PC-9 (cell line): ENCODE measurements at regions not wholly inside any gene's neighbourhood (a gene's known extent, or its start where the extent isn't known, plus 50 kb on each side); places are given as distances from the start of the nearest gene placed in this dataset.

Experiments used
- BruUV-seq: library from RNA; stranded (reverse); fragments of 400-500 nt; replicated peaks from 2 replicates; lab custom pipeline; 2021; lab: Mats Ljungman, UMichigan
- CTCF ChIA-PET: fragments of 300-600 bp; sonication (Branson Sonifier 250); formaldehyde crosslinking; loops from one replicate; lab custom pipeline; 2022; ENCODE audit warnings: antibody characterized with exemption; lab: Charles Lee
- POLR2A ChIA-PET: fragments of 300-600 bp; sonication (Branson Sonifier 250); formaldehyde crosslinking; loops from one replicate; lab custom pipeline; 2022; ENCODE audit warnings: antibody characterized with exemption; ENCODE audit not compliant: unreplicated experiment; lab: Charles Lee
- DNase-seq, 2 experiments: peaks; one replicate each; pipeline versions ENCODE4 v3.0.0 to v3.0.0-alpha.2; 2015 to 2022; ENCODE audit warnings: mixed read lengths in 1 of 2
- H2AFZ ChIP-seq: fragments of 200-600 bp; sonication (generic); 2 replicates; pipeline ENCODE4 v1.8.1; 2017; ENCODE audit warnings: antibody characterized with exemption
- H3F3A ChIP-seq: fragments of 200-600 bp; sonication (generic); 2 replicates; pipeline ENCODE4 v1.8.1; 2017; ENCODE audit warnings: antibody characterized with exemption, mild to moderate bottlenecking, low read depth; ENCODE audit not compliant: insufficient read depth
- H3K27ac ChIP-seq: fragments of 200-600 bp; sonication (generic); 2 replicates; pipeline ENCODE4 v1.6.1; 2016; ENCODE audit warnings: mixed run types
- H3K27me3 ChIP-seq: fragments of 200-600 bp; sonication (generic); 2 replicates; pipeline ENCODE4 v1.6.1; 2016; ENCODE audit warnings: low read depth, mixed run types; ENCODE audit not compliant: insufficient read depth
- H3K36me3 ChIP-seq: fragments of 200-600 bp; sonication (generic); 2 replicates; pipeline ENCODE4 v1.6.1; 2016; ENCODE audit warnings: low read depth, mixed run types
- H3K4me1 ChIP-seq: fragments of 200-600 bp; sonication (generic); replicated peaks from 2 replicates; pipeline ENCODE4 v1.6.1; 2016; ENCODE audit warnings: mixed run types; ENCODE audit not compliant: insufficient read depth
- H3K4me2 ChIP-seq: fragments of 200-600 bp; sonication (generic); 2 replicates; pipeline ENCODE4 v1.6.1; 2017; ENCODE audit warnings: mixed run types
- H3K4me3 ChIP-seq: fragments of 200-600 bp; sonication (generic); 2 replicates; pipeline ENCODE4 v1.6.1; 2016; ENCODE audit warnings: mixed run types
- H3K79me2 ChIP-seq: fragments of 200-600 bp; sonication (generic); 2 replicates; pipeline ENCODE4 v1.6.1; 2017; ENCODE audit warnings: low read depth, mixed run types
- H3K9me2 ChIP-seq: fragments of 200-600 bp; sonication (generic); 2 replicates; pipeline ENCODE4 v1.8.1; 2017; ENCODE audit warnings: mild to moderate bottlenecking; ENCODE audit not compliant: insufficient read depth
- H3K9me3 ChIP-seq: fragments of 200-600 bp; sonication (generic); 2 replicates; pipeline ENCODE4 v1.8.1; 2016; ENCODE audit warnings: low read depth; ENCODE audit not compliant: insufficient read depth
- H4K20me1 ChIP-seq: fragments of 200-600 bp; sonication (generic); 2 replicates; pipeline ENCODE4 v1.8.1; 2017; ENCODE audit not compliant: insufficient read depth
- EZH2 ChIP-seq: fragments of 200-600 bp; sonication (generic); IDR thresholded peaks from 2 replicates; pipeline ENCODE4 v1.8.0; 2017; ENCODE audit warnings: antibody characterized with exemption, low read depth
- intact Hi-C: fragments of 100-400 bp; cut with micrococcal nuclease; formaldehyde crosslinking; loops from one replicate; pipeline ENCODE4 v1.10.0; 2022; ENCODE audit not compliant: unreplicated experiment
- TF ChIP-seq, protein P1 (sequence below): fragments of 200-600 bp; sonication (generic); conservative IDR thresholded peaks from 2 replicates; pipeline ENCODE4 v1.6.1; 2017; ENCODE audit warnings: mixed run types, antibody characterized with exemption, mild to moderate bottlenecking, moderate library complexity

DNA sequence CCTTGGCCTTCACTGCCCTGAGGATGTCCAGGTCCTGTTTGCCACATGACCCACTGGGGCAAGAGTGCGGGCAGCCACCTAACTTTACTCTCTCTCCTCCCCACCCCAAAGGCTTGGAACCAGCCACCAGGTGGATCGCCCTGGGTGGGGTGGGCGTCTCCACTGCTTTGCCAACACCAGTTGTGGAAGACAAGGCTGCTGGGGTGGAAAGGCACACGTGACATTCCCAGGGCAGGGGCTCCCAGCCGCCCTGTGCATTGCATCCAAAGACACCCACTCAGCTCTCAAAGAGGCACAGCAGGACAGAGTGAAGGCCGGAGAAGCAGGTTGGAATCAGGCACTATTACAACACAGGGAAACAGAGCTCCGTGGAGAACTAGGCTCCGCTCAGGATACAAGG is 162.2 kb downstream of the OLFM1 start:
- Histone ChIP-seq H3K36me3 (no peaks in the 10 kb centered on the region), H3K79me2 (no peaks in the 10 kb centered on the region), H3K9me2 (no peaks in the 10 kb centered on the region), H4K20me1 (0 out of 2 replicates have a peak, but pooled peaks cover 13% of the 10 kb centered on the region), H2AFZ (no peak overlapping the region), H3F3A (no peaks in the 10 kb centered on the region), H3K9me3 (no peaks in the 10 kb centered on the region), H3K27me3 (peaks cover 95% of the 10 kb centered on the region), H3K4me1 (no peaks in the 10 kb centered on the region), H3K27ac (no peak overlapping the region), H3K4me2 (no peak overlapping the region), H3K4me3 (no peak overlapping the region)
- no TSS peak for BruUV-seq
- DNase-seq = no peak
- ChIA-PET POLR2A (no interaction called here), CTCF (no interaction called here)
- intact Hi-C loops = no loop called here
- TF ChIP-seq, protein P1, sequence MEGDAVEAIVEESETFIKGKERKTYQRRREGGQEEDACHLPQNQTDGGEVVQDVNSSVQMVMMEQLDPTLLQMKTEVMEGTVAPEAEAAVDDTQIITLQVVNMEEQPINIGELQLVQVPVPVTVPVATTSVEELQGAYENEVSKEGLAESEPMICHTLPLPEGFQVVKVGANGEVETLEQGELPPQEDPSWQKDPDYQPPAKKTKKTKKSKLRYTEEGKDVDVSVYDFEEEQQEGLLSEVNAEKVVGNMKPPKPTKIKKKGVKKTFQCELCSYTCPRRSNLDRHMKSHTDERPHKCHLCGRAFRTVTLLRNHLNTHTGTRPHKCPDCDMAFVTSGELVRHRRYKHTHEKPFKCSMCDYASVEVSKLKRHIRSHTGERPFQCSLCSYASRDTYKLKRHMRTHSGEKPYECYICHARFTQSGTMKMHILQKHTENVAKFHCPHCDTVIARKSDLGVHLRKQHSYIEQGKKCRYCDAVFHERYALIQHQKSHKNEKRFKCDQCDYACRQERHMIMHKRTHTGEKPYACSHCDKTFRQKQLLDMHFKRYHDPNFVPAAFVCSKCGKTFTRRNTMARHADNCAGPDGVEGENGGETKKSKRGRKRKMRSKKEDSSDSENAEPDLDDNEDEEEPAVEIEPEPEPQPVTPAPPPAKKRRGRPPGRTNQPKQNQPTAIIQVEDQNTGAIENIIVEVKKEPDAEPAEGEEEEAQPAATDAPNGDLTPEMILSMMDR = no peak
- TF ChIP-seq EZH2 = no peak

DNA sequence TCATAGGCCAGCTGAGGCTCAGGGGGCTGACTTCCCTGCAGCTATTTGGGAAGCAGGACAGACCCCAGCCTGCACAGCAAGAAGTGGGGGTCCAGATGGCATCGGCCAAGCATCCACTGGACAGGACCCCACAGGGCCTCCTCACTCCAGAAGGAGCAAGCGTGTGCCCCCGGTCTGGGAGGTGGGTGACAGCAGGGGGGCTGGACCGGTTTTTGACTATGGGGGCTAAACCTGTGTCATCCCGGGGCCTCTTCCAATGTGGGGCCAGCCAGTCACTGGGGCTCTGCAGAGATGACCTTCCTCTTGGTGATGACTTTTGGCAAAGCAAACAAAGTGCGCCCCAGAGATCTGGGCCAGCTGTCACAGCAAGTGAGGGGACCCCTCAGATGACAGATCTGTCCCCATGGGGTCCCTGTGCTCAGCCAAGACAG is 163.9 kb downstream of the OLFM1 start:
- TF ChIP-seq, protein P1 = no peak
- TF ChIP-seq EZH2 = no peak
- Histone ChIP-seq H3K9me2 (no peaks in the 10 kb centered on the region), H3K4me2 (no peak overlapping the region), H3K4me3 (no peak overlapping the region), H3K27me3 (peaks cover 93% of the 10 kb centered on the region), H3K27ac (no peak overlapping the region), H4K20me1 (0 out of 2 replicates have a peak, but pooled peaks cover 7% of the 10 kb centered on the region), H2AFZ (no peak overlapping the region), H3F3A (no peaks in the 10 kb centered on the region), H3K9me3 (no peaks in the 10 kb centered on the region), H3K79me2 (no peaks in the 10 kb centered on the region), H3K4me1 (no peaks in the 10 kb centered on the region), H3K36me3 (no peaks in the 10 kb centered on the region)
- POLR2A ChIA-PET = no interaction called here
- CTCF ChIA-PET = no interaction called here
- intact Hi-C loops = no loop called here
- BruUV-seq = no TSS peak
- DNase-seq = no peak

DNA sequence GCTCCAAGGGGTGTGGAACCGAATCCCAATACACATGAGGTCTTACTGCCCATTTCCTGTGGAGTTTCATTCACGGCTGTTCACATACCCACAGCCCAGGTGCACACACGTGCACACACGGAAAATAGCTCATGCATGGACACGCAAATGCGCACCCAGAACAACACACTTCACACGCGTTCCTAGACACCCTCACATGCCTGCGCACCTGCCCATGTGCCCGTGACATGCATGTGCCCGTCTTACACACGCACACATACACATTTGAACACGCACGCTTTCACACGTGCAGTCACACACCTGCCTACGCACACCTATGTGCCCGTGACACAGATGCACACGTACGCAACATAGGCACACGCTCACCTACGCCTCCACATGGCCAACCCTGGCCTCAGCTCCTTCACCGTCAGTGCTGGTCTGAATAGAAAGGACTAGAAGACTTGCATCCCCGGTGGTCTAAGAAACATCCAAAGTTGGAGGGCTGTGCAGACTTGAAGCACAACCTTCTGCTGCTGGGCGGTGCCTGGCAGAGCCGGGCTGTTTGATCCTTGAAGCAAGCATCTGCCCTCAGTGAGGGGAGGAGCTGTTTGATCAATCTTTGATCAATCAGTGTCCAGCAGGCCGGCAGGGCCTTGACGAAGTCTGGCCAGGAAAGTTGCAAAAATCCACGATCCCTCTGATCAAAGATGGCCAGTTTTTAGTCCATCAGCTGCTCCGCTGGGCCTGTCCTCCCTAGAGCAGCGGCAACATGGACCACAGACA is 164.7 kb downstream of the OLFM1 start:
- CTCF ChIA-PET = no interaction called here
- POLR2A ChIA-PET = no interaction called here
- DNase-seq = no peak

More for the DNA sequence above, 164.7 kb downstream of the OLFM1 start:
- 0 out of 2 replicates have a peak, but pooled peaks cover 6% of the 10 kb centered on the region for H4K20me1 ChIP-seq
- no TSS peak for BruUV-seq
- H3K4me3 ChIP-seq = no peak overlapping the region
- TF ChIP-seq, protein P1 = no peak
- TF ChIP-seq EZH2 = no peak
- intact Hi-C loops = no loop called here
- H3K36me3 ChIP-seq = no peaks in the 10 kb centered on the region
- no peaks in the 10 kb centered on the region for H3K4me1 ChIP-seq
- no peaks in the 10 kb centered on the region for H3K9me3 ChIP-seq
- no peaks in the 10 kb centered on the region for H3K79me2 ChIP-seq
- H3K27me3 ChIP-seq = peaks cover 93% of the 10 kb centered on the region
- H3K4me2 ChIP-seq = no peak overlapping the region
- no peaks in the 10 kb centered on the region for H3F3A ChIP-seq
- H3K9me2 ChIP-seq = no peaks in the 10 kb centered on the region
- no peak overlapping the region for H2AFZ ChIP-seq
- H3K27ac ChIP-seq = no peak overlapping the region
